Astrocyte (in vitro differentiated cells and primary cell): ENCODE measurements at regions not wholly inside any gene's neighbourhood (a gene's known extent, or its start where the extent isn't known, plus 50 kb on each side); places are given as distances from the start of the nearest gene placed in this dataset.

Source experiments
- DNase-seq: peaks from one replicate; pipeline ENCODE4 v3.0.0-alpha.2; 2010; ENCODE audit warnings: low read depth
- FAIRE-seq: peaks from 2 replicates; lab custom pipeline; 2011; peaks lifted over from hg19 to GRCh38; lab: Jason Lieb, UNC
- H2AFZ ChIP-seq: 2 replicates; pipeline ENCODE4 v1.6.0; 2012; ENCODE audit warnings: low read depth, low read length, inconsistent platforms
- H3K27ac ChIP-seq: 2 replicates; pipeline ENCODE4 v1.5.1; 2011; ENCODE audit warnings: low read depth, low read length, inconsistent platforms
- H3K27me3 ChIP-seq: 2 replicates; pipeline ENCODE4 v1.6.0; 2011; ENCODE audit warnings: low read length, inconsistent platforms; ENCODE audit not compliant: insufficient read depth
- H3K36me3 ChIP-seq: 2 replicates; pipeline ENCODE4 v1.5.1; 2011; ENCODE audit warnings: low read length, inconsistent platforms; ENCODE audit not compliant: insufficient read depth
- H3K4me1 ChIP-seq: 2 replicates; pipeline ENCODE4 v1.5.1; 2011; ENCODE audit warnings: low read length, inconsistent platforms; ENCODE audit not compliant: insufficient read depth
- H3K4me2 ChIP-seq: 2 replicates; pipeline ENCODE4 v1.6.0; 2012; ENCODE audit warnings: low read length, inconsistent platforms
- H3K4me3 ChIP-seq: 2 replicates; pipeline ENCODE4 v1.5.1; 2011; ENCODE audit warnings: low read depth, mild to moderate bottlenecking, low read length, inconsistent platforms; ENCODE audit not compliant: insufficient read depth
- H3K79me2 ChIP-seq: 2 replicates; pipeline ENCODE4 v1.6.0; 2012; ENCODE audit warnings: mild to moderate bottlenecking, low read length, inconsistent platforms; ENCODE audit not compliant: insufficient read depth
- H3K9ac ChIP-seq: 2 replicates; pipeline ENCODE4 v1.6.0; 2012; ENCODE audit warnings: mild to moderate bottlenecking, low read length, inconsistent platforms
- H3K9me3 ChIP-seq: 2 replicates; pipeline ENCODE4 v1.5.1; 2012; ENCODE audit warnings: low read depth, mild to moderate bottlenecking, low read length, inconsistent platforms; ENCODE audit not compliant: insufficient read depth
- H4K20me1 ChIP-seq: 2 replicates; pipeline ENCODE4 v1.6.0; 2012; ENCODE audit warnings: low read length, inconsistent platforms; ENCODE audit not compliant: insufficient read depth
- H3K27ac Mint-ChIP-seq: one replicate; pipeline ENCODE4 v1.8.0; 2021; ENCODE audit warnings: mild to moderate bottlenecking, mixed read lengths; ENCODE audit not compliant: unreplicated experiment
- H3K27me3 Mint-ChIP-seq: one replicate; pipeline ENCODE4 v1.8.0; 2021; ENCODE audit warnings: low read depth, mixed read lengths; ENCODE audit not compliant: unreplicated experiment
- H3K36me3 Mint-ChIP-seq: one replicate; pipeline ENCODE4 v1.8.0; 2021; ENCODE audit warnings: low read depth, mixed read lengths; ENCODE audit not compliant: unreplicated experiment
- H3K4me1 Mint-ChIP-seq: one replicate; pipeline ENCODE4 v1.8.0; 2021; ENCODE audit warnings: low read depth, mixed read lengths; ENCODE audit not compliant: unreplicated experiment
- H3K4me3 Mint-ChIP-seq: one replicate; pipeline ENCODE4 v1.8.0; 2021; ENCODE audit warnings: mild to moderate bottlenecking, moderate library complexity, mixed read lengths; ENCODE audit not compliant: unreplicated experiment
- H3K9me3 Mint-ChIP-seq: one replicate; pipeline ENCODE4 v1.8.0; 2021; ENCODE audit warnings: mild to moderate bottlenecking, mixed read lengths; ENCODE audit not compliant: unreplicated experiment
- EZH2 ChIP-seq: IDR thresholded peaks from 2 replicates; pipeline ENCODE4 v1.6.1; 2012; ENCODE audit warnings: mild to moderate bottlenecking, low read length, inconsistent platforms; ENCODE audit not compliant: insufficient read depth
- TF ChIP-seq, protein P1 (sequence below): IDR thresholded peaks from 2 replicates; pipeline ENCODE4 v1.5.1; 2011; ENCODE audit warnings: low read depth, mild to moderate bottlenecking, inconsistent platforms, low read length, moderate library complexity; ENCODE audit not compliant: insufficient read depth

DNA sequence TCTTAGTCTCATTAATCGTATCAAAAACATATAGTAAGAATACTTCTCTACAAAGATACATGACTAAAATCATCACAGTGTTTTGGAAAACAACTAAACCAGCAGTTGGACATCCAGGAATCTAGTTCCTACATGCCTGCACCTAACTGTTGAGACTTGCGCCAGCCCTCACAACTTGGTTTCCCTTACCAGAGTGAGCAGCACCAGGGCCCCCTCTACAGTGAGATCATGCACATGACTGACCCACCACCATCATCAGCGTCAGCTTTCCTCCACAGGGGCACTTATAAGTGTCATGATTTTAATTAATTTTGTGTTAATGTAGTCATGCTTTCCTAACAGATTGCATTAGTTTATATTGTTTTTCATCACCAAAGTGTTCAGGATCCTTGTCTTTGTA, 1322.0 kb downstream of the EFNB2 start:
- Mint-ChIP-seq H3K27ac (no peak overlapping the region), H3K4me3 (no peak overlapping the region), H3K9me3 (no peaks in the 10 kb centered on the region), H3K4me1 (no peaks in the 10 kb centered on the region), H3K36me3 (no peaks in the 10 kb centered on the region), H3K27me3 (no peaks in the 10 kb centered on the region)
- H2AFZ ChIP-seq: no peak overlapping the region
- H3K27ac ChIP-seq: no peak overlapping the region
- no peak for DNase-seq
- no peaks in the 10 kb centered on the region for H3K4me1 ChIP-seq
- no peaks in the 10 kb centered on the region for H3K9me3 ChIP-seq
- no peak for FAIRE-seq
- H3K4me2 ChIP-seq: no peak overlapping the region
- H3K4me3 ChIP-seq: no peak overlapping the region
- no peaks in the 10 kb centered on the region for H4K20me1 ChIP-seq
- TF ChIP-seq EZH2: no peak
- TF ChIP-seq, protein P1, sequence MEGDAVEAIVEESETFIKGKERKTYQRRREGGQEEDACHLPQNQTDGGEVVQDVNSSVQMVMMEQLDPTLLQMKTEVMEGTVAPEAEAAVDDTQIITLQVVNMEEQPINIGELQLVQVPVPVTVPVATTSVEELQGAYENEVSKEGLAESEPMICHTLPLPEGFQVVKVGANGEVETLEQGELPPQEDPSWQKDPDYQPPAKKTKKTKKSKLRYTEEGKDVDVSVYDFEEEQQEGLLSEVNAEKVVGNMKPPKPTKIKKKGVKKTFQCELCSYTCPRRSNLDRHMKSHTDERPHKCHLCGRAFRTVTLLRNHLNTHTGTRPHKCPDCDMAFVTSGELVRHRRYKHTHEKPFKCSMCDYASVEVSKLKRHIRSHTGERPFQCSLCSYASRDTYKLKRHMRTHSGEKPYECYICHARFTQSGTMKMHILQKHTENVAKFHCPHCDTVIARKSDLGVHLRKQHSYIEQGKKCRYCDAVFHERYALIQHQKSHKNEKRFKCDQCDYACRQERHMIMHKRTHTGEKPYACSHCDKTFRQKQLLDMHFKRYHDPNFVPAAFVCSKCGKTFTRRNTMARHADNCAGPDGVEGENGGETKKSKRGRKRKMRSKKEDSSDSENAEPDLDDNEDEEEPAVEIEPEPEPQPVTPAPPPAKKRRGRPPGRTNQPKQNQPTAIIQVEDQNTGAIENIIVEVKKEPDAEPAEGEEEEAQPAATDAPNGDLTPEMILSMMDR: no peak
- no peaks in the 10 kb centered on the region for H3K27me3 ChIP-seq
- no peaks in the 10 kb centered on the region for H3K79me2 ChIP-seq
- no peaks in the 10 kb centered on the region for H3K36me3 ChIP-seq
- H3K9ac ChIP-seq: no peak overlapping the region

DNA sequence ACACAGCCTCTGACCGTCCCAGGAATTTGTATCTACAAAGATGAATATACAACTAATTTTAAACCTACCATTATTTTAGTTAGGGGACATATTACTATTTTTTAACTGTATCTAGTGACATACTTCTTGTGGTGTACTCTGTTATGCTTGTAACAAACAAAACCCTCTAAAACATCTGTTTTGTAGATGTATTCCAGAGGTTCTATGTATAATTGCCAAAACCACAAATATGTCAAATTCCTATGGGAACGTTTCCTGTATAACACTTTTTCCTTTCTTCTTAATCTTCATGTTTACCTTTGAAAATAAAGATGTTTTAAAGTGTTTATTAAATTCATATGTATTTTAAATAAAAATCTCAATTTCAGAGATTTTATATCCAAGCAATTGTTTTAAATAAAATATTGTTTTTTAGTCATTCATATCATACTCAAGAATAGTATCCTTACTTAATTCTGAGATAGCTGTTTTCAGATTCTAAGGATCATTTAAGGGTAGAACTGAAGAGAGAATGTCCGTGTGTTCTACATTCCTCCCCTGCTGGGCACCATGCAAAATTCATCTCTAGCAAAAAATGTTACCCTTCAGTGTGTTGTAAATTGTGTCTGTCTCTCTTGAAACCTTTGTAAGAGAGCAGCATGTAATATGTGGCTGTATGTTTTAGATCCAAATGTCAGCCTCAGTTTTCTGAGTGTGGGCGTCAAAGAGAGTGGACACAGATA, 1327.7 kb downstream of the EFNB2 start:
- H3K27ac Mint-ChIP-seq: no peak overlapping the region
- H3K27me3 Mint-ChIP-seq: no peaks in the 10 kb centered on the region
- Histone ChIP-seq H4K20me1 (no peaks in the 10 kb centered on the region), H3K4me1 (no peaks in the 10 kb centered on the region), H3K27me3 (no peaks in the 10 kb centered on the region), H3K4me2 (no peak overlapping the region), H3K79me2 (no peaks in the 10 kb centered on the region), H3K9ac (no peak overlapping the region), H3K27ac (no peak overlapping the region), H3K9me3 (no peaks in the 10 kb centered on the region), H3K4me3 (no peak overlapping the region), H3K36me3 (no peaks in the 10 kb centered on the region), H2AFZ (no peak overlapping the region)
- FAIRE-seq: no peak
- TF ChIP-seq, protein P1: no peak
- no peak for TF ChIP-seq EZH2
- H3K9me3 Mint-ChIP-seq: no peaks in the 10 kb centered on the region
- no peaks in the 10 kb centered on the region for H3K4me1 Mint-ChIP-seq
- no peak overlapping the region for H3K4me3 Mint-ChIP-seq
- H3K36me3 Mint-ChIP-seq: no peaks in the 10 kb centered on the region
- DNase-seq: peak; percentile 18

DNA sequence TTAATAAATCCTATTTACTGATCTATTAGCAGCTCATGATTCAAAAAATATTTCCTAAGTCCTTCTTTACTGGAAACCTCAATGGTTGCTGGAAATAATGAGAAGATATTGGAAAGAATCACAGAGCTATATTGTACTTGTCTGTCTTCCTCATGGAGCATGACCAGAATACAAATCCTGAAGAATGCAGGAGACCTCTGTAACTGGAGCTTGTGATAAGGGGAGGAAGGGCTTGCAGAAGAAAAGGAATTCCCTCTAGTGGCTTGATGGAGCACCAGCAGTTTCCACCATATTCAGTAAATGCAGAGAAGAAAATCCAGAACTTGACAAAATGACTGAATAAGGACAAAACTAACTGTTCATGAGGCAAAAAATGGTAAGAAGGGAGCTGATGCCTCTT, 1333.1 kb downstream of the EFNB2 start:
- DNase-seq (peak; percentile 55), FAIRE-seq (no peak)
- no peaks in the 10 kb centered on the region for H3K36me3 ChIP-seq
- Mint-ChIP-seq H3K9me3 (no peaks in the 10 kb centered on the region), H3K4me3 (no peak overlapping the region), H3K4me1 (no peaks in the 10 kb centered on the region), H3K36me3 (no peaks in the 10 kb centered on the region), H3K27ac (no peak overlapping the region), H3K27me3 (no peaks in the 10 kb centered on the region)
- H3K9me3 ChIP-seq: no peaks in the 10 kb centered on the region
- H3K79me2 ChIP-seq: no peaks in the 10 kb centered on the region
- TF ChIP-seq, protein P1: peak; percentile 65
- no peak for TF ChIP-seq EZH2
- H3K27ac ChIP-seq: no peak overlapping the region
- no peaks in the 10 kb centered on the region for H4K20me1 ChIP-seq
- no peak overlapping the region for H3K4me2 ChIP-seq
- no peaks in the 10 kb centered on the region for H3K4me1 ChIP-seq
- no peak overlapping the region for H3K4me3 ChIP-seq
- H3K27me3 ChIP-seq: no peaks in the 10 kb centered on the region
- H3K9ac ChIP-seq: no peak overlapping the region
- H2AFZ ChIP-seq: no peak overlapping the region
